GM21526 (cell line): ENCODE measurements at regions not wholly inside any gene's neighbourhood (a gene's known extent, or its start where the extent isn't known, plus 50 kb on each side); places are given as distances from the start of the nearest gene placed in this dataset.
"Not testable (repeated sequence)": the region's sequence is repeated elsewhere in the genome, so short reads cannot be mapped to it uniquely, and the experiment has no call there.

ENCODE experiments used
- ATAC-seq: cut with Tn5 transposase; IDR thresholded peaks from one replicate; pipeline ENCODE4 v1.9.1; 2021; ENCODE audit warnings: moderate library complexity; ENCODE audit not compliant: unreplicated experiment, low FRiP score

- no peak for ATAC-seq
Observed at GRCh38 chr2:234376229-234376628, 120.7 kb downstream of the ARL4C start.

- no peak for ATAC-seq
Observed at GRCh38 chr2:234375176-234375880, 121.6 kb downstream of the ARL4C start.

GRCh38 chr2:234374736-234375135, 122.1 kb downstream of the ARL4C start:
- ATAC-seq: no peak

GRCh38 chr2:234374150-234374508, 122.8 kb downstream of the ARL4C start:
- no peak for ATAC-seq

- ATAC-seq: no peak
Observed at GRCh38 chr2:234373481-234374149, 123.3 kb downstream of the ARL4C start.

- no peak for ATAC-seq
Observed at GRCh38 chr2:234373060-234373459, 123.8 kb downstream of the ARL4C start.

- no peak for ATAC-seq
Observed at GRCh38 chr2:234372506-234372905, 124.4 kb downstream of the ARL4C start.

GRCh38 chr2:234368861-234369261, 128.0 kb downstream of the ARL4C start:
- no peak for ATAC-seq

- ATAC-seq: no peak
Observed at GRCh38 chr2:234366891-234367290, 130.0 kb downstream of the ARL4C start.

- ATAC-seq: no peak
Observed at GRCh38 chr2:234364661-234365060, 132.2 kb downstream of the ARL4C start.

- no peak for ATAC-seq
Observed at GRCh38 chr2:234363647-234364294, 133.1 kb downstream of the ARL4C start.

- ATAC-seq: no peak
Observed at GRCh38 chr2:234363011-234363487, 133.8 kb downstream of the ARL4C start.

- not testable (repeated sequence) for ATAC-seq
Observed at GRCh38 chr2:234360313-234360975, 136.4 kb downstream of the ARL4C start.

GRCh38 chr2:234357666-234358065, 139.2 kb downstream of the ARL4C start:
- ATAC-seq: no peak

GRCh38 chr2:234355808-234356365, 141.0 kb downstream of the ARL4C start:
- no peak for ATAC-seq

- no peak for ATAC-seq
Observed at GRCh38 chr2:234355021-234355720, 141.7 kb downstream of the ARL4C start.

GRCh38 chr2:234352270-234352669, 144.6 kb downstream of the ARL4C start:
- ATAC-seq: no peak

- ATAC-seq: not testable (repeated sequence)
Observed at GRCh38 chr2:234351866-234352265, 145.0 kb downstream of the ARL4C start.

- no peak for ATAC-seq
Observed at GRCh38 chr2:234348081-234348480, 148.8 kb downstream of the ARL4C start.

GRCh38 chr2:234345921-234346320, 151.0 kb downstream of the ARL4C start:
- no peak for ATAC-seq
